ENCODE measurements at regions not wholly inside any gene's neighbourhood (a gene's known extent, or its start where the extent isn't known, plus 50 kb on each side); places are given as distances from the start of the nearest gene placed in this dataset.

GRCh38 chr4:58265734-58266133, 1155.5 kb upstream of the IGFBP7 start:
- H3K27me3 ChIP-seq (ENCODE audit: control insufficient read depth in 2 of 2, insufficient read depth in 2 of 2, low read length in 2 of 2): no peaks in the 10 kb centered on the region
- H3K4me3 ChIP-seq (ENCODE audit: low read length in 2 of 2): no peak overlapping the region
- H3K27ac ChIP-seq (ENCODE audit: low read depth in 2 of 2, low read length in 2 of 2): no peak overlapping the region
- no peaks in the 10 kb centered on the region for H3K36me3 ChIP-seq (ENCODE audit: control insufficient read depth in 2 of 2, insufficient read depth in 2 of 2, low read length in 2 of 2)
- no peaks in the 10 kb centered on the region for H3K4me1 ChIP-seq (ENCODE audit: control insufficient read depth in 2 of 2, insufficient read depth in 2 of 2, low read length in 2 of 2)
- no peak overlapping the region for H3K9ac ChIP-seq (ENCODE audit: low read depth in 1 of 2, low read length in 2 of 2)
- no peaks in the 10 kb centered on the region for H3K9me3 ChIP-seq (ENCODE audit: control insufficient read depth in 2 of 2, low read length in 2 of 2)

GRCh38 chr4:58261526-58261925, 1151.3 kb upstream of the IGFBP7 start:
- H3K4me3 ChIP-seq (ENCODE audit: low read length in 2 of 2): no peak overlapping the region
- no peaks in the 10 kb centered on the region for H3K27me3 ChIP-seq (ENCODE audit: control insufficient read depth in 2 of 2, insufficient read depth in 2 of 2, low read length in 2 of 2)
- H3K36me3 ChIP-seq (ENCODE audit: control insufficient read depth in 2 of 2, insufficient read depth in 2 of 2, low read length in 2 of 2): no peaks in the 10 kb centered on the region
- H3K9ac ChIP-seq (ENCODE audit: low read depth in 1 of 2, low read length in 2 of 2): no peak overlapping the region
- H3K9me3 ChIP-seq (ENCODE audit: control insufficient read depth in 2 of 2, low read length in 2 of 2): no peaks in the 10 kb centered on the region
- H3K27ac ChIP-seq (ENCODE audit: low read depth in 2 of 2, low read length in 2 of 2): no peak overlapping the region
- H3K4me1 ChIP-seq (ENCODE audit: control insufficient read depth in 2 of 2, insufficient read depth in 2 of 2, low read length in 2 of 2): no peaks in the 10 kb centered on the region

GRCh38 chr4:58254291-58254690, 1144.1 kb upstream of the IGFBP7 start:
- H3K27me3 ChIP-seq (ENCODE audit: control insufficient read depth in 2 of 2, insufficient read depth in 2 of 2, low read length in 2 of 2): no peaks in the 10 kb centered on the region
- no peaks in the 10 kb centered on the region for H3K36me3 ChIP-seq (ENCODE audit: control insufficient read depth in 2 of 2, insufficient read depth in 2 of 2, low read length in 2 of 2)
- no peak overlapping the region for H3K9ac ChIP-seq (ENCODE audit: low read depth in 1 of 2, low read length in 2 of 2)

GRCh38 chr4:58252656-58253055, 1142.5 kb upstream of the IGFBP7 start:
- H3K9me3 ChIP-seq (ENCODE audit: control insufficient read depth in 2 of 2, low read length in 2 of 2): no peaks in the 10 kb centered on the region
- no peak overlapping the region for H3K4me3 ChIP-seq (ENCODE audit: low read length in 2 of 2)
- H3K36me3 ChIP-seq (ENCODE audit: control insufficient read depth in 2 of 2, insufficient read depth in 2 of 2, low read length in 2 of 2): no peaks in the 10 kb centered on the region
- H3K27me3 ChIP-seq (ENCODE audit: control insufficient read depth in 2 of 2, insufficient read depth in 2 of 2, low read length in 2 of 2): no peaks in the 10 kb centered on the region
- no peak overlapping the region for H3K27ac ChIP-seq (ENCODE audit: low read depth in 2 of 2, low read length in 2 of 2)
- H3K9ac ChIP-seq (ENCODE audit: low read depth in 1 of 2, low read length in 2 of 2): no peak overlapping the region
- H3K4me1 ChIP-seq (ENCODE audit: control insufficient read depth in 2 of 2, insufficient read depth in 2 of 2, low read length in 2 of 2): no peaks in the 10 kb centered on the region

More at GRCh38 chr4:58254291-58254690, 1144.1 kb upstream of the IGFBP7 start:
- Histone ChIP-seq H3K4me1 (ENCODE audit: control insufficient read depth in 2 of 2, insufficient read depth in 2 of 2, low read length in 2 of 2) (no peaks in the 10 kb centered on the region), H3K27ac (ENCODE audit: low read depth in 2 of 2, low read length in 2 of 2) (no peak overlapping the region), H3K9me3 (ENCODE audit: control insufficient read depth in 2 of 2, low read length in 2 of 2) (no peaks in the 10 kb centered on the region), H3K4me3 (ENCODE audit: low read length in 2 of 2) (no peak overlapping the region)

GRCh38 chr4:58247792-58248191, 1137.6 kb upstream of the IGFBP7 start:
- no peaks in the 10 kb centered on the region for H3K36me3 ChIP-seq (ENCODE audit: control insufficient read depth in 2 of 2, insufficient read depth in 2 of 2, low read length in 2 of 2)
- H3K9ac ChIP-seq (ENCODE audit: low read depth in 1 of 2, low read length in 2 of 2): no peak overlapping the region
- H3K9me3 ChIP-seq (ENCODE audit: control insufficient read depth in 2 of 2, low read length in 2 of 2): no peaks in the 10 kb centered on the region

GRCh38 chr4:58225460-58225859, 1115.3 kb upstream of the IGFBP7 start:
- Histone ChIP-seq H3K27me3 (ENCODE audit: control insufficient read depth in 2 of 2, insufficient read depth in 2 of 2, low read length in 2 of 2) (no peaks in the 10 kb centered on the region), H3K4me3 (ENCODE audit: low read length in 2 of 2) (no peak overlapping the region), H3K27ac (ENCODE audit: low read depth in 2 of 2, low read length in 2 of 2) (no peak overlapping the region), H3K9me3 (ENCODE audit: control insufficient read depth in 2 of 2, low read length in 2 of 2) (no peaks in the 10 kb centered on the region), H3K9ac (ENCODE audit: low read depth in 1 of 2, low read length in 2 of 2) (no peak overlapping the region), H3K36me3 (ENCODE audit: control insufficient read depth in 2 of 2, insufficient read depth in 2 of 2, low read length in 2 of 2) (no peaks in the 10 kb centered on the region), H3K4me1 (ENCODE audit: control insufficient read depth in 2 of 2, insufficient read depth in 2 of 2, low read length in 2 of 2) (no peaks in the 10 kb centered on the region)

More at GRCh38 chr4:58247792-58248191, 1137.6 kb upstream of the IGFBP7 start:
- H3K4me1 ChIP-seq (ENCODE audit: control insufficient read depth in 2 of 2, insufficient read depth in 2 of 2, low read length in 2 of 2): no peaks in the 10 kb centered on the region
- H3K27ac ChIP-seq (ENCODE audit: low read depth in 2 of 2, low read length in 2 of 2): no peak overlapping the region
- H3K27me3 ChIP-seq (ENCODE audit: control insufficient read depth in 2 of 2, insufficient read depth in 2 of 2, low read length in 2 of 2): no peaks in the 10 kb centered on the region
- no peak overlapping the region for H3K4me3 ChIP-seq (ENCODE audit: low read length in 2 of 2)

GRCh38 chr4:58219179-58219578, 1109.0 kb upstream of the IGFBP7 start:
- no peaks in the 10 kb centered on the region for H3K36me3 ChIP-seq (ENCODE audit: control insufficient read depth in 2 of 2, insufficient read depth in 2 of 2, low read length in 2 of 2)
- no peak overlapping the region for H3K4me3 ChIP-seq (ENCODE audit: low read length in 2 of 2)

GRCh38 chr4:58216461-58216860, 1106.3 kb upstream of the IGFBP7 start:
- Histone ChIP-seq H3K36me3 (ENCODE audit: control insufficient read depth in 2 of 2, insufficient read depth in 2 of 2, low read length in 2 of 2) (no peaks in the 10 kb centered on the region), H3K4me1 (ENCODE audit: control insufficient read depth in 2 of 2, insufficient read depth in 2 of 2, low read length in 2 of 2) (no peaks in the 10 kb centered on the region), H3K4me3 (ENCODE audit: low read length in 2 of 2) (no peak overlapping the region), H3K27ac (ENCODE audit: low read depth in 2 of 2, low read length in 2 of 2) (no peak overlapping the region), H3K9ac (ENCODE audit: low read depth in 1 of 2, low read length in 2 of 2) (no peak overlapping the region), H3K27me3 (ENCODE audit: control insufficient read depth in 2 of 2, insufficient read depth in 2 of 2, low read length in 2 of 2) (no peaks in the 10 kb centered on the region), H3K9me3 (ENCODE audit: control insufficient read depth in 2 of 2, low read length in 2 of 2) (no peaks in the 10 kb centered on the region)

More at GRCh38 chr4:58219179-58219578, 1109.0 kb upstream of the IGFBP7 start:
- Histone ChIP-seq H3K9me3 (ENCODE audit: control insufficient read depth in 2 of 2, low read length in 2 of 2) (no peaks in the 10 kb centered on the region), H3K27ac (ENCODE audit: low read depth in 2 of 2, low read length in 2 of 2) (no peak overlapping the region), H3K27me3 (ENCODE audit: control insufficient read depth in 2 of 2, insufficient read depth in 2 of 2, low read length in 2 of 2) (no peaks in the 10 kb centered on the region), H3K9ac (ENCODE audit: low read depth in 1 of 2, low read length in 2 of 2) (no peak overlapping the region), H3K4me1 (ENCODE audit: control insufficient read depth in 2 of 2, insufficient read depth in 2 of 2, low read length in 2 of 2) (no peaks in the 10 kb centered on the region)

- Histone ChIP-seq H3K36me3 (ENCODE audit: control insufficient read depth in 2 of 2, insufficient read depth in 2 of 2, low read length in 2 of 2) (no peaks in the 10 kb centered on the region), H3K9ac (ENCODE audit: low read depth in 1 of 2, low read length in 2 of 2) (no peak overlapping the region), H3K27ac (ENCODE audit: low read depth in 2 of 2, low read length in 2 of 2) (no peak overlapping the region), H3K4me1 (ENCODE audit: control insufficient read depth in 2 of 2, insufficient read depth in 2 of 2, low read length in 2 of 2) (no peaks in the 10 kb centered on the region), H3K4me3 (ENCODE audit: low read length in 2 of 2) (no peak overlapping the region), H3K9me3 (ENCODE audit: control insufficient read depth in 2 of 2, low read length in 2 of 2) (no peaks in the 10 kb centered on the region), H3K27me3 (ENCODE audit: control insufficient read depth in 2 of 2, insufficient read depth in 2 of 2, low read length in 2 of 2) (no peaks in the 10 kb centered on the region)
These were observed 1104.2 kb upstream of the IGFBP7 start for GRCh38 chr4:58214376-58214775.

- no peak overlapping the region for H3K9ac ChIP-seq (ENCODE audit: low read depth in 1 of 2, low read length in 2 of 2)
- no peak overlapping the region for H3K27ac ChIP-seq (ENCODE audit: low read depth in 2 of 2, low read length in 2 of 2)
- no peaks in the 10 kb centered on the region for H3K4me1 ChIP-seq (ENCODE audit: control insufficient read depth in 2 of 2, insufficient read depth in 2 of 2, low read length in 2 of 2)
- H3K9me3 ChIP-seq (ENCODE audit: control insufficient read depth in 2 of 2, low read length in 2 of 2): no peaks in the 10 kb centered on the region
- no peaks in the 10 kb centered on the region for H3K36me3 ChIP-seq (ENCODE audit: control insufficient read depth in 2 of 2, insufficient read depth in 2 of 2, low read length in 2 of 2)
- no peaks in the 10 kb centered on the region for H3K27me3 ChIP-seq (ENCODE audit: control insufficient read depth in 2 of 2, insufficient read depth in 2 of 2, low read length in 2 of 2)
- no peak overlapping the region for H3K4me3 ChIP-seq (ENCODE audit: low read length in 2 of 2)
These were observed 1099.4 kb upstream of the IGFBP7 start for GRCh38 chr4:58209551-58209950.

GRCh38 chr4:58209001-58209400, 1098.8 kb upstream of the IGFBP7 start:
- no peaks in the 10 kb centered on the region for H3K9me3 ChIP-seq (ENCODE audit: control insufficient read depth in 2 of 2, low read length in 2 of 2)
- H3K27ac ChIP-seq (ENCODE audit: low read depth in 2 of 2, low read length in 2 of 2): no peak overlapping the region
- no peaks in the 10 kb centered on the region for H3K27me3 ChIP-seq (ENCODE audit: control insufficient read depth in 2 of 2, insufficient read depth in 2 of 2, low read length in 2 of 2)
- H3K4me3 ChIP-seq (ENCODE audit: low read length in 2 of 2): no peak overlapping the region
- no peaks in the 10 kb centered on the region for H3K4me1 ChIP-seq (ENCODE audit: control insufficient read depth in 2 of 2, insufficient read depth in 2 of 2, low read length in 2 of 2)
- no peak overlapping the region for H3K9ac ChIP-seq (ENCODE audit: low read depth in 1 of 2, low read length in 2 of 2)
- no peaks in the 10 kb centered on the region for H3K36me3 ChIP-seq (ENCODE audit: control insufficient read depth in 2 of 2, insufficient read depth in 2 of 2, low read length in 2 of 2)

Measured in mucosa of rectum (tissue), 2 donors.